ENCODE measurements at regions not wholly inside any gene's neighbourhood (a gene's known extent, or its start where the extent isn't known, plus 50 kb on each side); places are given as distances from the start of the nearest gene placed in this dataset.

DNA sequence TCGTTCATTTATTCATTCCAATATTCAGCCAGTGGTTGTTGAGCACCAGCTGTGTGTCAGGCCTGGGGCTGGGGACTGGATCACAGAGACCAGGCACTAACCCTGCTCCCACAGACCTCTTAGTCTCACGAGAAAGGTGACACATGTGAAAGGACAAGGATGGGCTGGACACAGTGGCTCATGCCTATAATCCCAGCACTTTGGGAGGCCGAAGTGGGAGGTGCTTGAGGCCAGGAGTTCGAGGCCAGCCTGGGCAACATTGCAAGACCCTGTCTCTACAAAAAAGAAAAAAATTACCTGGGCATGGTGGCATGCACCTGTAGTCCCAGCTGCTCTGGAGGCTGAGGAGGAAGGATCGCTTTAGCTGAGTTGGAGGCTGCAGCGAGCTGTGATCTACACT is 105.9 kb upstream of the SDK1 start:
- no peak for DNase-seq (ENCODE audit: low read depth)

- no peak for DNase-seq (ENCODE audit: low read depth)
Observed at GRCh38 chr7:3196629-3197400, 104.2 kb upstream of the SDK1 start.

GRCh38 chr7:3197567-3198213 is 103.4 kb upstream of the SDK1 start:
- DNase-seq (ENCODE audit: low read depth): no peak

- no peak for DNase-seq (ENCODE audit: low read depth)
Observed at GRCh38 chr7:3198316-3198715, 102.7 kb upstream of the SDK1 start.

- no peak for DNase-seq (ENCODE audit: low read depth)
Observed at GRCh38 chr7:3200504-3200903, 100.5 kb upstream of the SDK1 start.

DNA sequence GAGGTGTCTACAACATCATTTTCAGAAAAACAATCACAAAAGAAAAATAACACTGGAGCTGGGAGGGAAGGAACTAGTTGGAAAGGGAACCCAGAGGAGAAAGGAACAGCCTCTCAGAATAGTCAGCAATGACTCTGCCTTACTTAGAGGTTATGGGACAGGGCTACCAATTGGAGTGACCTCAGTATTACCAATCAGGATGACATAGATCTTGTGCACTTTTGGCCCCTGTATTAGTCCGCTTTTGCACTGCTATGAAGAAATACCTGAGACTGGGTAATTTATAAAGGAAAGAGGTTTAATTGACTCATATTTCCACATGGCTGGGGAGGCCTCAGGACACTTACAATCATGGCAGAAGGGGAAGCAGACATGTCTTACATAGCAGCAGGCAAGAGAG is 99.7 kb upstream of the SDK1 start:
- DNase-seq (ENCODE audit: low read depth): no peak

DNA sequence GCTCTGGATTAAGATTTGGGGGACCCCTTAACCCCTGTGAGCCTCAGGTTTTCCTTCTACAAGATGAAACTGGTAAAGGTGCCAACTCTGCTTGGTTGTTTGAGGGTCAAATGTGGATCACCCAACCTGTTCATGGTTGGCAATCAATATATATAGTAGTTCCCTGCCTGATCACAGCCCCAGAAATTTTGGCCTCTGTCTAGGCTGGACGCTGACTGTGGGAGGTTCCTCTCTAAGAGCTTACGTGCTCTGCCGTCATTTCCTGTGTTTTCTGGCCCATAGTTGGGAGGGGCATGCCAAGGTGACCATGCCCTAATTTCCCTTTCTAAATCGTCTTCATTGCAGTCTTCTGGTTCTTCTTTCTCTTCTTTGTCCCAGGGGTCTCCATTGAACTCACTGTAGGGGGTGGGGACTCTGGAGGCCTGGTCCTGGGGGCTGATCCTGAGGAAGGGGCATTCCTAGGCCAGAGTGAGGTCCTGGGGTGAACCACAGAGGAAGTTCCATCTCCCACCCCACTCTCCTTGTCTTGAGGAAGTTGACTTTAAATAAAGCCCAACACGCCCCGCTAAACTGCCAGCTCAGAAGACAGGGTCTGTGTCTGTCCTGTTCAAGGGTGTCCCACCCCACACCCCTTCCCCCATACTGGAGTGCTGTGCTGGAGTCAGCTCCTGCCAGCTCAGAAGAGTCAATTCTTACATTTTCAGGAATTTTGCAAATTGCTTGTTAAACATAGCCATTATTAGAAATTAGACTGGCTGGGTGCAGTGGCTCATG is 98.9 kb upstream of the SDK1 start:
- no peak for DNase-seq (ENCODE audit: low read depth)

GRCh38 chr7:3204526-3204925 is 96.5 kb upstream of the SDK1 start:
- no peak for DNase-seq (ENCODE audit: low read depth)

DNA sequence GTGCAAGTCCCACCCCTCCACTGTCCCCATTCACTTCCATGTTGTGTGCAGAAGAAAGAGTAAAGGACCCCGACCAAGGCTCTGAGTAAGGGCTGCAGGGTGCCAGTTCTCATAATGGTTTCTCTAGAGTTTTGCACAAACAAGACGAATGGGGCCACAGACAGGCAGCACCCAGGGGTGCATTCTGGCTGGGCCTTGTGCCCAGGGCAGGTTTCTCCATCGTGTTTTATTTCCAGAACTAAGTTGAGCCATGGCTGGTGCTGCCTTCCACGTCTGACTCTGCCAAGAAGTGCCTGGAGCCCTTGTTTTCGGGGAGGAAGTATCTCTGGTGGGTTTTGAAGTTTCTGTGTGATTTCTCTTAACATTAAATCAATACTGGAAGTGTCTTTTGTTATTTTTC is 95.0 kb upstream of the SDK1 start:
- DNase-seq (ENCODE audit: low read depth): no peak

GRCh38 chr7:3206771-3207191 is 94.3 kb upstream of the SDK1 start:
- no peak for DNase-seq (ENCODE audit: low read depth)

GRCh38 chr7:3207387-3207902 is 93.6 kb upstream of the SDK1 start:
- DNase-seq (ENCODE audit: low read depth): no peak

DNA sequence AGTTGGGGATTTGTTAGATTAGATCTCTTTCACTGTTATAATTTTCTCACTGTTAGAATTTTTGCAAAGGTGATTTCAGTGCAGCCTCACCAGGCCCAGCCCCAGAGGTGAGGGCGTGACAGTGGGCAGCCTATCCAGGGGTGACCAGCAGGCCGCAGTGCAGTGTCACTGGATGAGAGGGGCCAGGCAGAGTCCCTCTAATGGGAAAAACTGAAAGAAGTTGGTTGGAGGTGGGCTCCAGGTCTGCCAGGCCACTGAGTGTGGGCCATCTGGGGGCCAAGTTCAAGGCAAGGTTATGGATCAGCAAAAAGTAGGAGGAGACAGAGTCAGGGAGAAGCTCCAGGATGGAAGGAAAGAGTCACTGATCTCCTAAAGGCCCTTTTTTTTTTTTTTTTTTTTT is 90.5 kb upstream of the SDK1 start:
- DNase-seq (ENCODE audit: low read depth): no peak

GRCh38 chr7:3214090-3214413 is 87.0 kb upstream of the SDK1 start:
- no peak for DNase-seq (ENCODE audit: low read depth)

- DNase-seq (ENCODE audit: low read depth): no peak
Observed at GRCh38 chr7:3215624-3216585, 85.1 kb upstream of the SDK1 start.

- DNase-seq (ENCODE audit: low read depth): no peak
Observed at GRCh38 chr7:3217166-3217565, 83.9 kb upstream of the SDK1 start.

DNA sequence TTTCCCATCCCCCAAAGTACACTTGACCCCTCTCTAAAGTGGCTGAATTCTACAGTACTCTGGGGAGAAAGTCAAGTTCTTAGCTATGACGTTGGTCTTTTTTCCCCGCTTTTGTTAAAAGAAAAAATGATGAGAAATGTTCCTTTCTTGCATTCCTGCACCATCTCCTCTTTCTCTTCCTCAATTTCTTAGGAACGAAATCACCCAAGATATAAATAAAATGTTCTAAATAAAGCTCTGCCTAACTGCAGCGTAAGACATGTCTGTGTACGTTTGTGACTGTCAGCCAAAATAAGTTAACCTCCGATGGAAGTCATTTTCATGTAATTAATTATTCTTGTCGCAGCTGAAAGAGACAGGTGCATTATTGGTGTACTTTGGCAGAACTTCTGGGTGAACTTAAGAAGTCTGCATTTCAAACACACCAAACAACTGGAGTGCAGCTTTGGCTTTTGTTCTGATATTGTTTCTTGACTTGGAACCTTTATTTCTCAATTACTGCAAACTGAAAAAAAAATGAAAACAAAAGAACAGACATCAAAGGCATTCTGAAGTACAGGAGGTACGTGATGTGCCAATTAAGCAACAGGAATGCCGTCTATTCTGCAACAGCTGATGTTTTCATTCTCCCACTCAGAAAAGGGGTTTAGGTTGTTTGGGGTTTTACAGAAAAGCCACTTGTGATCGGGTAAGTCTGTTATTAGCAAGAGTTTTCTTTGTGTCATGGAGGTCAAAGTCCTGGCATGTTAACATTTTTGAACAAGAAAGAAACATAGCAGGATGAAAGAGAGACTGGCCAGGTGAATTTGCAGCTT is 82.4 kb upstream of the SDK1 start:
- DNase-seq (ENCODE audit: low read depth): no peak

GRCh38 chr7:3229904-3230470 is 71.1 kb upstream of the SDK1 start:
- DNase-seq (ENCODE audit: low read depth): no peak

- DNase-seq (ENCODE audit: low read depth): no peak
Observed at GRCh38 chr7:3230908-3231307, 70.1 kb upstream of the SDK1 start.

DNA sequence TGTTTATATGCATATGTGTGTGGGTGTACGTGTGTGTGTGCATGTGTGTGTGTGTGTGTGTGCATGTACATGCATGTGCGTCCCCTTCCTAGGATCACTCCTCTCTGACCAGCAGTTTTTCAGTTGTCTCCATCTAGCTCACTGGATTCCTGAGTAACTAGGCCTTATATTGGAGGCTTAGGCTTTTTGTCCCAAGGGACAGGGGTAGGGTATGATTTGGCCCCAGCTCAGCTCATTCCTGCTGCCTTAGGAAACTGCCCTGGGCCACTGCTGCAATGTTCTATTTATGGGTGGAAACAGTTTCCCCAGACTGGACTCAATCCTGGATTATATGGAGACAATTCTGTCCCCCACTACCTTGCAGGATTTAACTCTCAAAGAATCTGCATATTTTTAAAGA is 68.8 kb upstream of the SDK1 start:
- no peak for DNase-seq (ENCODE audit: low read depth)

DNA sequence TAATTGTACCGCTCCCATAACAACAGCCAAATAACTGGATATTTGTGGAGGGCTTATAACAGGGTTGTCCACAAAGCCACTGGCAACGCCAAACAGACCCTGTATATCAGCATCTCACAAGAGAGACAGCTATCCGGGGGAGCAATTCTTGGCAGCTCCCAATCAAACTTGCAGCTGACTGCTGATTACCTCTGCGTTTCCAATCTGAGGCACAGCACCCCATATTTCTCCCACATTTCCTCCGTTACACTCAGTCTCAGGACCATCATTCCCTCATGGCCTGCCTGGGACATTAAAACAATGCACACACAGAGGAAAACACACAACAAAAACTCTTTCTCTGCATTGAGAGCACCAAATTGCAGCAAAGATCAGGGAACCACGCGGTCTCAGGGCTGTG is 67.8 kb upstream of the SDK1 start:
- DNase-seq (ENCODE audit: low read depth): no peak

- no peak for DNase-seq (ENCODE audit: low read depth)
Observed at GRCh38 chr7:3234051-3234450, 67.0 kb upstream of the SDK1 start.
